IPS DF 4.7 (cell line): ENCODE measurements at regions not wholly inside any gene's neighbourhood (a gene's known extent, or its start where the extent isn't known, plus 50 kb on each side); places are given as distances from the start of the nearest gene placed in this dataset.
"Not testable (repeated sequence)": the region's sequence is repeated elsewhere in the genome, so short reads cannot be mapped to it uniquely, and the experiment has no call there.

Source experiments
- DNase-seq: peaks from one replicate; pipeline ENCODE4 v3.0.0-alpha.2; 2013; ENCODE audit warnings: low spot score; ENCODE audit errors: extremely low read depth

DNA sequence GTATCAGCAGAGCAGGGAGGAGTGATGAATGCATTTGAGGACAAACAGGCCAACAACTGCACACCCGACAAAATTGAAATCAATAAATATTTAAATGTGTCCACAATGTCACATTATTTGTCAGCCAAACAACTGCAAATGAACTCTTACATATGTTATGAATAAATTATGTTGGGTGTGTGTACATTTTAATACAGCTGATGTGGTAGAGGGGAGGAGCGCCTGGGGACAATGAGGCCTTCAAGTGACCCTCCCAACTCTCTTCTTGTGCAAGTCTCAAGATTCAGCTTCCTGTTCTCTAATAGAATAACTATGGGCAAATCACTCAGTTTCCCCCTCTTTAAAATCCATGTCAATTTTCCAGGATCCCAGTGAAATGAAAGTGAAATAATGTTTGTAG is 303.2 kb downstream of the TSHZ3 start:
- DNase-seq, result no peak

DNA sequence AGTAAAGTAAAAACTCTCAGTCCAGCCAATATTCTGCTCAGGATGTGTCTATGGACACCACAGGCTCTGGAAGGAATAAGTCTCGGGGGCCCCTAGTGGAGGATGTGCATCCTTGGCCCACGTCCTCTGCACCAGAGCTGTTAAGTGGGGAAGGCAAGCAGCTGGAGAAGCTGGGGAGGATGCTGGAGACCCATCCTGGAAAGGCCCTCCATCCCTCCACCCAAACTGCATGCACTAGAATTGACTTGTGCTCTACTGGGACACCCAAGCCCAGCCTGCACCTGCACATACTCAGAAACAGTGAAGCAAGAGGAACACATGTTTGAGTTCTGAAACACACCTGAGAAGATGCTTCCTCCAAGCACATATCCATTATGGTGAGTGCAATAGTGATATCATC is 307.8 kb downstream of the TSHZ3 start:
- no peak for DNase-seq

GRCh38 chr19:31039151-31039550 is 310.1 kb downstream of the TSHZ3 start:
- DNase-seq, result no peak

GRCh38 chr19:31037286-31037980 is 311.8 kb downstream of the TSHZ3 start:
- no peak for DNase-seq

DNA sequence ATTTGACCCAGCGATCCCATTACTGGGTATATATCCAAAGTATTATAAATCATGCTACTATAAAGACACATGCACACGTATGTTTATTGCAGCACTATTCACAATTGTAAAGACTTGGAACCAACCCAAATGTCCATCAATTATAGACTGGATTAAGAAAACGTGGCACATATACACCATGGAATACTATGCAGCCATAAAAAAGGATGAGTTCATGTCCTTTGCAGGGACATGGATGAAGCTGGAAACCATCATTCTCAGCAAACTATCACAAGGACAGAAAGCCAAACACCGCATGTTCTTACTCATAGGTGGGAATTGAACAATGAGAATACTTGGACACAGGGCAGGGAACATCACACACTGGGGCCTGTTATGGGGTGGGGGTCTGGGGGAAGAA is 317.8 kb downstream of the TSHZ3 start:
- not testable (repeated sequence) for DNase-seq

GRCh38 chr19:31023038-31023437 is 326.2 kb downstream of the TSHZ3 start:
- DNase-seq, result no peak

GRCh38 chr19:31018936-31019335 is 330.3 kb downstream of the TSHZ3 start:
- DNase-seq, result no peak

- DNase-seq, result no peak
These were observed 333.5 kb downstream of the TSHZ3 start for GRCh38 chr19:31015778-31016177.

GRCh38 chr19:31014668-31015067 is 334.6 kb downstream of the TSHZ3 start:
- no peak for DNase-seq

GRCh38 chr19:31013384-31014020 is 335.7 kb downstream of the TSHZ3 start:
- DNase-seq, result no peak

DNA sequence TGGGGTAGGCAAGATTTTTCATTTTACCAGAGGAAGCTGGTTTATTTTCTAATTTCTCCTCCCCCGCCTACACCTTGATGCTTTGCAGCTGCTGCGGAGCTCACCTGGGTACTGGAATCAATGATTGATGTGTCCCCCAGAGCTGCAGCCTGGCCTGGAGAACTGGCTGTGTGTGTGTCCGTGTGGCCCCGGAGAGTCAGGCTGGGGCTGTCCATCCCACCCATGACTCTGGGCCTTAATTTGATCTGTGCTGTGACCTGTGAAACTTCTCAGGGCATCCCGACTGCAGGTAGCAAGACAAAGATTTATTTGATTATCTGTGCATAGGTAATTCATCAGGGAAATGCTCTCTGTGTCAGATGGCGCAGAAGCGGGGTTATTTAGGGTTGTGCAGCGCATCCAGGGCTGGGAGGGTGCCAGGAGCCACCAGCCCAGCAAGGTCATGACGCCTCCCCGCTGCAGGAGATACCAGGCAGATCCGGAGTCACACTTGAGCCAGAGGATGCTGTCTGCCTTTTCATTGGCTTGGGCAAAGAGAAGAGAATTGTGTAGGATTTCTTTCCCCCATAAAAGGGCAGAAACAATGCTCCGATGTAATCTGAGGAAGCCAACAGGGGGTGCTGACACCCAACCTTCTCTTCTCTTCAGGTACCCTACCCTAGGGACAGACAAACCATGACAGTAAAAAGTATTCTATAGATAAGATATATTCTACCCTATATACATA is 346.6 kb downstream of the TSHZ3 start:
- no peak for DNase-seq

- no peak for DNase-seq
These were observed 347.2 kb downstream of the TSHZ3 start for GRCh38 chr19:31001991-31002390.

- DNase-seq, result no peak
These were observed 348.3 kb downstream of the TSHZ3 start for GRCh38 chr19:31000913-31001312.

DNA sequence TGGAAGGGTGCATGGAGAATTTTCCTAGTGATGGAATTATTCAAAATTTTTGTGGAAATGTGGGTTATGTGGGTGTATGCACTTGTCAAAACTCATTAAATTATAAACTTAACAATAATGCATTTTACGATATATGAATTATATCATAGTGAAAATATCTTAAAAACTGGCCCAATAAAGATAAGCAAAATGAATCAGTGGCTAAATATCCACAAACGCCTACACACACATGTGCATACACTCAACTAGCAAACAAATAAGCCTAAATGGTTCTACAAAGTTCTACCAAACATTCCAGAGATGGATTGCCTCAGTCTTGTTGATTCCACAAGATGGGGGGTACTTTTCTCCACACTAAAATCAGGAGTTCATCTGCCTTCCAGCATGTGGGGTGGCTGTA is 349.5 kb downstream of the TSHZ3 start:
- DNase-seq, result no peak

- no peak for DNase-seq
These were observed 352.0 kb downstream of the TSHZ3 start for GRCh38 chr19:30997222-30997621.

GRCh38 chr19:30978639-30979038 is 370.6 kb downstream of the TSHZ3 start:
- no peak for DNase-seq

DNA sequence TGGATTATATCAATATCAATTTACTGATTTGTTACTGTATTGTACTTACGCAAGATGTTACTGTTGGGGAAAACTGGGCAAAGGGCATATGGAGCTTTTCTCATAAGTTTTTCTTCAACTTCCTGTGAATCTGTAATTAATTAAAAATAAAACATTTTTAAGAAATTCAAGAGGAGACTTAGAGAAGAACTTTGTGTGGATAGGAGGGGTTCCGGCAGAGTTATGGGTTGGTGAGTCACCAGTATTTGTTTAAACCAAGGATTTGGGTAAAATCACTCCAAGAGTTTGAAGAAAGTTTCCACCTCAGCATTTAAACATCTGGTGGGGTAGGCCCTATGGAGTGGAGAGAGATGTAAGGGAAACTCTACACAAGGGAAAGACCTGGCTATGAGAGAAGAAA is 379.6 kb downstream of the TSHZ3 start:
- DNase-seq, result no peak

- DNase-seq, result no peak
These were observed 380.3 kb downstream of the TSHZ3 start for GRCh38 chr19:30968841-30969399.

DNA sequence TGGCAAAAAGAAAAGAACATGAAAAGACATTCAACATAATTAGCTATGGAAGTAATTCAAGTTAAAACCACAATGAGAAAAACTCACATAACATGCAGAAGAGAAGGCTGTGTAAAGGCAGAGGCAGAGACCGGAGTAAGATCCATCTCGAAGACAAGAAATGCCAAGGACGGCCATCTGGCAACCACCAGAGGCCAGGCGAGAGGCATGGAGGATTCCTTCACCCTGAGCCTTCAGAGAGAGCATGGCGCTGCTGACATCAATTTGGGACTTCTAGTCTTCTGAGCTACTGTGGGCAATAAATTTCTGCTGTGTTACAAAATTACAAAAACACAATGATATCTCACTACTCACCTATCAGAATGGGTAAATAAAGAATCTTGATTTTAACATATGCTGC is 381.0 kb downstream of the TSHZ3 start:
- DNase-seq, result no peak

GRCh38 chr19:30966486-30966885 is 382.8 kb downstream of the TSHZ3 start:
- DNase-seq, result no peak

- no peak for DNase-seq
These were observed 390.2 kb downstream of the TSHZ3 start for GRCh38 chr19:30959011-30959410.
